ENCODE measurements at regions not wholly inside any gene's neighbourhood (a gene's known extent, or its start where the extent isn't known, plus 50 kb on each side); places are given as distances from the start of the nearest gene placed in this dataset.
A peak's percentile ranks its signal among the peaks of the same experiment; 100 is the strongest.

DNA sequence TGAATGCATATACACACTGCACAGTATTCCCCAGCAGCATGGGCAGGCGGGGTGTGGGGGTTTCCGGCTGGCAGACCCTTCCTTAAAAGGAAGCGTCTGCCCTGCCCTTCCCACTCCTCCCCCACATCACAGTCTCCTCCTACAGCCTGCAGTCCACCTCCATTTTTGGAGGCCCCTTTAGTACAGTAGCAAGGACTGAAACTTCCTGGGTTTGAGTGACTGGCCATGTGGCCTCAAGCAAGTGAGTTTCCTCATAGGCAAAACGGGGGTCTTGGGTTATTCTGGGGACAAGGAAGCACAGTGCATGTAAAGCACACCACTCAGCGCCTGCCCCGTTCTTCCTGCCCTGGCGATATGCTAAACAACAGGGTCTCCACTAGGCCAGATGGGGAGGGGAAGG lies 62.1 kb upstream of the COL13A1 start:
- Histone ChIP-seq H3K27ac (no peak overlapping the region), H3K4me3 (no peak overlapping the region), H3K36me3 (no peaks in the 10 kb centered on the region), H3K9me3 (replicated peaks) (no peaks in the 10 kb centered on the region; the same call in 1 of the 2 replicates), H3K4me1 (replicated peaks) (peaks cover 22% of the 10 kb centered on the region), H3K27me3 (replicated peaks) (no peaks in the 10 kb centered on the region)
- no peak for DNase-seq (ENCODE audit: low read depth in 1 of 2, low spot score in 2 of 2)

- DNase-seq (ENCODE audit: low read depth in 1 of 2, low spot score in 2 of 2): peak in 1 of 2 experiments; percentile 18
- Histone ChIP-seq H3K4me3 (no peak overlapping the region), H3K27me3 (replicated peaks) (peaks cover 3% of the 10 kb centered on the region; the same call in 1 of the 2 replicates), H3K9me3 (replicated peaks) (no peaks in the 10 kb centered on the region; the same call in 1 of the 2 replicates), H3K36me3 (no peaks in the 10 kb centered on the region), H3K27ac (no peak overlapping the region), H3K4me1 (replicated peaks) (peaks cover 22% of the 10 kb centered on the region)
Measured at GRCh38 chr10:69740126-69740525, 61.6 kb upstream of the COL13A1 start.

DNA sequence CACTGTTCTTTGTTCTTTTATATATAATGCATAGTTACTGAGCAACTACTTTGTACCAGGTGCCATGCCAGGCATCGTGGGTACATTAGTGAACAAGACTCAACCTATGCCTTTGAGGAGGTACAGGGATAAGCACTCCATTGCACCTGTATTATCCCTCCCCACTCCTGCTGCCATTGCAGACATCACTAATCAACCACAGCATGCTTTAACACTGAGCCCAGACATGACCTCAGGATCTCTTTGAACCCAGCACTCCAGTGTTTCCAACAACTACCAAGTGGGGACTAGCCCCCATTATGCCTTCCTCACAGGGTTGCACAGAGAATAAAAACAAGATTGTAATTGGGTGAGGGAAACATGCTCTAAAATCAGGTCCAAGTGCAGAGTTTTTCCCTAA lies 60.5 kb upstream of the COL13A1 start:
- Histone ChIP-seq H3K9me3 (replicated peaks) (no peaks in the 10 kb centered on the region; the same call in 1 of the 2 replicates), H3K27me3 (replicated peaks) (peaks cover 4% of the 10 kb centered on the region; the same call in 1 of the 2 replicates), H3K4me1 (replicated peaks) (peaks cover 22% of the 10 kb centered on the region), H3K4me3 (no peak overlapping the region), H3K27ac (no peak overlapping the region), H3K36me3 (no peaks in the 10 kb centered on the region)
- DNase-seq (ENCODE audit: low read depth in 1 of 2, low spot score in 2 of 2): no peak

DNA sequence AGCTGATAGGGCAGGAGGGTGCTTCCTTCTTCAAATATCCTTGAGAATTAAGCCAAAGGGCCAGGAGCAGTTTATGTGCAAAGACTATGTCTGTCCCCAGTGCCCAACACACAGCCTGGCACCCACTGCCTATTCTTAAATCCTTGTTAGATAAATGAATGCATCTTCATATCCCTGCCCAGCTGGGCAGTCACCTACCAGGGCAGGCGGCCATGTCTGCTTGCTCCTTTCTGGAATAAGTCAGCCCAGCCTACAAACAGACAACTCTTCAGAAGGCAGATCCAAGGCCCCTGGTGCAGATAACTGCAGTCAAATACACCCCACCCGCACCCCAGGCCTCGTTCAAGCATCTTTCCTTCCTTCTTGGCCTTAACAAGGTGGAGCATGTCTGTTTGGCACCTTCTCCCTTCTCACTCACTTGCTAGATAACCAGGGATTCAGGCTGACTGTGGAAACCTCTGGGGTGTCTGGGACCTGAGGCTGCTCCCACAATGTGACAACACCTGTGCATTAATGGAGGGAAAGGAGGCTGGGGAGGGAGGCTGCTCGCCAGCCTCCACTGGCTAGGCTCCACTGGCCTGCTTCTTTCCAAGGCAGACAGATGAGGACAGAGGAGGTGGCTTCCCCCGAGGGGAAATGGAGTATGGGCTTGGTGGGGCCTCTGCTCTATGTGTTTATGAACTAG lies 59.9 kb upstream of the COL13A1 start:
- Histone ChIP-seq H3K9me3 (replicated peaks) (no peaks in the 10 kb centered on the region; the same call in 1 of the 2 replicates), H3K4me3 (no peak overlapping the region), H3K4me1 (replicated peaks) (peaks cover 22% of the 10 kb centered on the region), H3K27me3 (replicated peaks) (peaks cover 4% of the 10 kb centered on the region; the same call in 1 of the 2 replicates), H3K27ac (no peak overlapping the region), H3K36me3 (no peaks in the 10 kb centered on the region)
- no peak for DNase-seq (ENCODE audit: low read depth in 1 of 2, low spot score in 2 of 2)

DNA sequence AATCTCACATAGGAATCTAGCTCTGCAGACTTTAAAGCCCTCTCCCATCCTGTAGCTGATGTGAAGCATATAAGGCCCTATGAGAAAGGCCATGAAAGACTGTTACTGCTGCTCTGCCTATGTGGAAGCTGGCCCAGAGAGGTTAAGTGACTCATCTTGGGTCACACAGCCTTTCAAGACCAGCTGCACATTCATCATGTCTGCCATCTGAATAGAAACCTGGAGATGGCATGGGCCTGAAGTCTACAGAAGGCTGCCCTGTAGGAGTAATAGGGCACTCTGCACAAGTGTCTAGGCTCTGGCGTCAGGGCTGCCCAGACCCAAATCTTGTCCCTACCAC lies 59.4 kb upstream of the COL13A1 start:
- Histone ChIP-seq H3K27me3 (replicated peaks) (peaks cover 4% of the 10 kb centered on the region; the same call in 1 of the 2 replicates), H3K4me1 (replicated peaks) (peaks cover 22% of the 10 kb centered on the region), H3K27ac (no peak overlapping the region), H3K4me3 (no peak overlapping the region), H3K36me3 (no peaks in the 10 kb centered on the region), H3K9me3 (replicated peaks) (no peaks in the 10 kb centered on the region; the same call in 1 of the 2 replicates)
- no peak for DNase-seq (ENCODE audit: low read depth in 1 of 2, low spot score in 2 of 2)

- H3K27me3 ChIP-seq (replicated peaks): peaks cover 4% of the 10 kb centered on the region; the same call in 1 of the 2 replicates
- DNase-seq (ENCODE audit: low read depth in 1 of 2, low spot score in 2 of 2): peak; percentile 44 to 63
- peaks cover 22% of the 10 kb centered on the region for H3K4me1 ChIP-seq (replicated peaks)
- no peaks in the 10 kb centered on the region; the same call in 1 of the 2 replicates for H3K9me3 ChIP-seq (replicated peaks)
- no peak overlapping the region for H3K27ac ChIP-seq
- no peak overlapping the region for H3K4me3 ChIP-seq
- H3K36me3 ChIP-seq: no peaks in the 10 kb centered on the region
Measured at GRCh38 chr10:69742928-69743602, 58.6 kb upstream of the COL13A1 start.

- no peaks in the 10 kb centered on the region; the same call in 1 of the 2 replicates for H3K9me3 ChIP-seq (replicated peaks)
- no peak for DNase-seq (ENCODE audit: low read depth in 1 of 2, low spot score in 2 of 2)
- H3K27me3 ChIP-seq (replicated peaks): peaks cover 4% of the 10 kb centered on the region; the same call in 1 of the 2 replicates
- no peaks in the 10 kb centered on the region for H3K36me3 ChIP-seq
- no peak overlapping the region for H3K4me3 ChIP-seq
- peaks cover 18% of the 10 kb centered on the region for H3K4me1 ChIP-seq (replicated peaks)
- H3K27ac ChIP-seq: no peak overlapping the region
Measured at GRCh38 chr10:69744971-69745370, 56.7 kb upstream of the COL13A1 start.

DNA sequence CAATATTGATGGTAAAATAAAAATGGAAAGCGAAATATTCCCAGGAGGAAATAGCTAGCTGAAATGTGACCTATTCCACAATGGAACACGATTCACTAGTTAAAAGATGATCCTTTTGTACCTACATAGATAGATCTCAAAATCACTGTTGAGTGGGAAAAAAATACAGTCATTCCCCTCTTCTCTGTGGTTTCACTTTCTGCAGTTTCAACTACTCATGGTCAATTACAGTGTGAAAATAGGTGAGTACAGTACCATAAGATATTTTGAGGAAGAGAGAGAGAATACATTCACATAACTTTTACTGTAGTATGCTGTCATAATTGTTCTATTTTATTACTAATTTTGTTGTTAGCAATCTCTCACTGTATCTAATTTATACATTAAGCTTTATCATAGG lies 56.0 kb upstream of the COL13A1 start:
- Histone ChIP-seq H3K4me3 (no peak overlapping the region), H3K36me3 (no peaks in the 10 kb centered on the region), H3K27ac (no peak overlapping the region), H3K9me3 (replicated peaks) (no peaks in the 10 kb centered on the region; the same call in 1 of the 2 replicates), H3K4me1 (replicated peaks) (peaks cover 10% of the 10 kb centered on the region), H3K27me3 (replicated peaks) (peaks cover 4% of the 10 kb centered on the region; the same call in 1 of the 2 replicates)
- no peak for DNase-seq (ENCODE audit: low read depth in 1 of 2, low spot score in 2 of 2)

- Histone ChIP-seq H3K27me3 (replicated peaks) (peaks cover 4% of the 10 kb centered on the region; the same call in 1 of the 2 replicates), H3K9me3 (replicated peaks) (no peaks in the 10 kb centered on the region), H3K27ac (no peak overlapping the region), H3K36me3 (no peaks in the 10 kb centered on the region), H3K4me1 (replicated peaks) (peaks cover 7% of the 10 kb centered on the region), H3K4me3 (no peak overlapping the region)
- DNase-seq (ENCODE audit: low read depth in 1 of 2, low spot score in 2 of 2): no peak
Measured at GRCh38 chr10:69747179-69747578, 54.5 kb upstream of the COL13A1 start.

- no peak overlapping the region for H3K27ac ChIP-seq
- H3K36me3 ChIP-seq: no peaks in the 10 kb centered on the region
- H3K4me3 ChIP-seq: no peak overlapping the region
- H3K9me3 ChIP-seq (replicated peaks): no peaks in the 10 kb centered on the region
- peaks cover 7% of the 10 kb centered on the region for H3K4me1 ChIP-seq (replicated peaks)
- H3K27me3 ChIP-seq (replicated peaks): peaks cover 4% of the 10 kb centered on the region; the same call in 1 of the 2 replicates
- DNase-seq (ENCODE audit: low read depth in 1 of 2, low spot score in 2 of 2): no peak
Measured at GRCh38 chr10:69748621-69749020, 53.1 kb upstream of the COL13A1 start.

DNA sequence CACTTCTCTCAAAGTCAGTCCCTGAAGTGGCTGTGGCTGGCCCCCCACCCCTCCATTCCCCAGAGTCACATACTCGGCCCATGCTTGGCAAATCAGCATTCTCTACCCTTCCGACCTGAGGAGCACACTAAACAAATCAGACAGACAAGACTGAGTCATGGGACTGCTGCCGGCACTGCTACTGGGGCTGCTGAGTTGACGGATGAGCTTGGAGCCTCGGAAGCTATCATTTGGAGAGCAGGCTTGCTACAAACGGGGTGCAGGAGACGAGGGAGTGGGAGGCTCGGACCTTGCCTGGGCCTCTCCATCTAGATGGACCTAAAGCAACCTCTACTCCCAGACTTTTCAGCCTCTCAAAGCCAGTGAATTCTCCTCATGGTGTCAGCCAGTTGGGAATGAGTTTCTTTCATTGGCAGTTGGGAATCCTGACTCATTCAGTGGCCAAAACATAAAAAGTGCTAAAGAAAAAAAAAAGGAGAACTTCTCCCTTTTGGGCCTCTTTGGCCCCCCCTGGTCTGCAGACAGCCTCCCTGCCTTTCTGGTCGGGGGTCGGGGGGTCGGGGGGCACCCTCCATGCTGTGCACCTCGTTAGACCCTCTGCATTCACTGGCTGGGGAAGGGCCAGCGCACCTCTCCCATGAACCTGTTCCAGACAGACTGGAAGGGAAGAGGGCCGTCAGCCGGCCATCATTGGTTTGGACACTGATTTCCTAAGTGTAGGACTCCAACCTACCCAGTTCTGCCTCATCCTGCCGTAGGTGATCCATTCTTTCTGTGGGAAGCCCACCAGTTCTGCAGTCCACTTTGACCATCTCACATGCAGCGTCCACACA lies 52.3 kb upstream of the COL13A1 start:
- peaks cover 7% of the 10 kb centered on the region for H3K4me1 ChIP-seq (replicated peaks)
- peak in 1 of 2 experiments; percentile 32 for DNase-seq (ENCODE audit: low read depth in 1 of 2, low spot score in 2 of 2)
- H3K27ac ChIP-seq: no peak overlapping the region
- no peak overlapping the region for H3K4me3 ChIP-seq
- H3K36me3 ChIP-seq: no peaks in the 10 kb centered on the region
- peaks cover 4% of the 10 kb centered on the region; the same call in 1 of the 2 replicates for H3K27me3 ChIP-seq (replicated peaks)
- H3K9me3 ChIP-seq (replicated peaks): no peaks in the 10 kb centered on the region

- H3K9me3 ChIP-seq (replicated peaks): no peaks in the 10 kb centered on the region
- peaks cover 2% of the 10 kb centered on the region; the same call in 1 of the 2 replicates for H3K27me3 ChIP-seq (replicated peaks)
- no peak for DNase-seq (ENCODE audit: low read depth in 1 of 2, low spot score in 2 of 2)
- no peaks in the 10 kb centered on the region for H3K36me3 ChIP-seq
- no peak overlapping the region for H3K4me3 ChIP-seq
- H3K4me1 ChIP-seq (replicated peaks): peaks cover 7% of the 10 kb centered on the region
- no peak overlapping the region for H3K27ac ChIP-seq
Measured at GRCh38 chr10:69750011-69750373, 51.7 kb upstream of the COL13A1 start.

GRCh38 chr10:69750725-69751124 lies 51.0 kb upstream of the COL13A1 start:
- Histone ChIP-seq H3K9me3 (replicated peaks) (no peaks in the 10 kb centered on the region), H3K27ac (no peak overlapping the region), H3K27me3 (replicated peaks) (no peaks in the 10 kb centered on the region), H3K36me3 (no peaks in the 10 kb centered on the region), H3K4me1 (replicated peaks) (peaks cover 7% of the 10 kb centered on the region), H3K4me3 (no peak overlapping the region)
- DNase-seq (ENCODE audit: low read depth in 1 of 2, low spot score in 2 of 2): no peak

Data from SJSA1 (cell line).